ENCODE measurements at regions not wholly inside any gene's neighbourhood (a gene's known extent, or its start where the extent isn't known, plus 50 kb on each side); places are given as distances from the start of the nearest gene placed in this dataset.
A peak's percentile ranks its signal among the peaks of the same experiment; 100 is the strongest.

- TF ChIP-seq POLR2B (IDR thresholded peaks at IDR 0.05; ENCODE audit: low read depth, partially characterized antibody) (no peak), ATF4 (CRISPR knock-in tag; IDR thresholded peaks at IDR 0.05) (peak; percentile 89), FOXK1 (CRISPR knock-in tag; IDR thresholded peaks at IDR 0.05; ENCODE audit: borderline replicate concordance) (no peak), SUPT5H (IDR thresholded peaks at IDR 0.05) (no peak), L3MBTL2 (IDR thresholded peaks at IDR 0.05) (no peak), MYC (IDR thresholded peaks at IDR 0.05; ENCODE audit: low read depth, low read length) (no peak), MYC (CRISPR knock-in tag; IDR thresholded peaks at IDR 0.05; ENCODE audit: borderline replicate concordance, low read depth) (no peak), PHB (CRISPR knock-in tag; IDR thresholded peaks at IDR 0.05) (no peak), E2F5 (CRISPR knock-in tag; IDR thresholded peaks at IDR 0.05) (no peak), ATF7 (IDR thresholded peaks at IDR 0.05) (no peak)
Measured at GRCh38 chr2:19209575-19210341, 148.7 kb downstream of the OSR1 start (continued).
